ENCODE measurements at regions not wholly inside any gene's neighbourhood (a gene's known extent, or its start where the extent isn't known, plus 50 kb on each side); places are given as distances from the start of the nearest gene placed in this dataset.

GRCh38 chrX:129013574-129013973 is 509.7 kb downstream of the SMARCA1 start:
- TF ChIP-seq CTCF (IDR thresholded peaks at IDR 0.05) = peak; percentile 27
- TF ChIP-seq EZH2 (IDR thresholded peaks at IDR 0.05) = no peak
